H7 (cell line): ENCODE measurements at regions not wholly inside any gene's neighbourhood (a gene's known extent, or its start where the extent isn't known, plus 50 kb on each side); places are given as distances from the start of the nearest gene placed in this dataset.
"Not testable (repeated sequence)": the region's sequence is repeated elsewhere in the genome, so short reads cannot be mapped to it uniquely, and the experiment has no call there.

Experiments used
- DNase-seq: peaks from one replicate; pipeline ENCODE4 v3.0.0; 2012
- H3K27me3 ChIP-seq: 2 replicates; pipeline ENCODE4 v1.6.0; 2011; ENCODE audit warnings: mild to moderate bottlenecking, low read length; ENCODE audit not compliant: control insufficient read depth, insufficient read depth
- H3K36me3 ChIP-seq: replicated peaks from 2 replicates; pipeline ENCODE4 v1.5.1; 2011; ENCODE audit warnings: low read length; ENCODE audit not compliant: control insufficient read depth, insufficient read depth
- H3K4me3 ChIP-seq: 2 replicates; pipeline ENCODE4 v1.5.1; 2011; ENCODE audit warnings: low read depth, mild to moderate bottlenecking, control low read depth, low read length, moderate library complexity; ENCODE audit not compliant: insufficient read depth

DNA sequence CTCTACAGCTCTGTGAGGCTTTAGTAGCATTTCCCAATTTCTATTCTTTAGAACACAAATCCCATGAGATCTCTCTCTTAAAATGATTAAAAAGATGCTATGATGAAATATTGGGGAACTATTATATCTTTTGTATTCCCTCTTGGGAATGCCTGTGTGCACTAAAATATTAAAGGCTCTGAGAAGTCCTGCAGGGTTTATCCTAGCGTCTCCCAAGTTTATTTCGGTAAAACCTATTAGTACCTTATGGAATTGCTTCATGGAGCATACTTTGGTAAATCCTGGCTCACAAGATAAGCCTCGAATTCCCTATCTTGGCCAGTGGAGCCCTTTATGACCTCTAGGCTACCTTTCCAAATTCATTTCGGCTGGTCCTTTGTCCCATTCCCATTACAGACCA lies 306.8 kb downstream of the VRK1 start:
- no peak overlapping the region for H3K4me3 ChIP-seq
- no peaks in the 10 kb centered on the region for H3K27me3 ChIP-seq
- DNase-seq, result no peak
- no peaks in the 10 kb centered on the region for H3K36me3 ChIP-seq

DNA sequence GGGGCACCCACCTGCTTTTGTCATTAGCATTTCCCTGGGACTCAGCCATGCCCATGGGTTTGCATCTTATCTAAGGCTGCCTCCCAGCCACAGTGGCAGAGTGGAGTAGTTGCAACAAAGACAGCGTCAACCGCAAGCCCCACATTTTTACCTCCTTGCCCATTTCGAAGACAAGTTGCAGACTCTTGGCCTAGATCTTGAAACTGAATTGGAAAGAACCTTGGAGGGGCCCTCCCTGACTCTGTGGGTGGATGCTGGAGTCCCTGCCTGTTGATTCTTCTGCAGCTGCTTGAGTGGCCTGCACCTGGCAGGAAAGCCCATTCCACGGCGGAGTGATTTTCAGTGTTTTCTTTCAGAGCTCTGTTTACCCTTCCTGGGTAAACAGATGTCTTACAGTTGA lies 309.0 kb downstream of the VRK1 start:
- no peak for DNase-seq

DNA sequence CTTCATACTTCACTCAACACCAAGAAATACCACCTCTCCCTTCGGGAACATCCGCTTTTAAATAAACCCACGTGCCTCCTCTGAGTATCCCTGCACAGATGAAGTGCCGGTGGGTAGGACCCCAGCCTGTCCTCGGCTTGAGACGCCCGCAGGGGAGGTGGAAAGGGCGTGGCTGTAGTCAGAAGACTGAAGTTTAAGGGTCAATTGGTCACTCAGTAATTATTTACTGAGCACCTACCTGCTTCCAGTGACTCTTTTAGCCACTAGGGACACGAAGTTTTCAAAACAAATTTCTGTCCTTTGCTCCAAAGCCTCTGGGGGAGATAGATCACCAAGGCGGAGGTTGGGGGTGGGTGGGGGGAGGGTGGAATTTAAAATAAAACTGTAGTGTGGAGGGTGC lies 309.4 kb downstream of the VRK1 start:
- peak; percentile 12 for DNase-seq
- no peaks in the 10 kb centered on the region for H3K27me3 ChIP-seq
- H3K36me3 ChIP-seq, result no peaks in the 10 kb centered on the region
- no peak overlapping the region for H3K4me3 ChIP-seq

More for the DNA sequence above, 309.0 kb downstream of the VRK1 start:
- Histone ChIP-seq H3K36me3 (no peaks in the 10 kb centered on the region), H3K27me3 (no peaks in the 10 kb centered on the region), H3K4me3 (no peak overlapping the region)

DNA sequence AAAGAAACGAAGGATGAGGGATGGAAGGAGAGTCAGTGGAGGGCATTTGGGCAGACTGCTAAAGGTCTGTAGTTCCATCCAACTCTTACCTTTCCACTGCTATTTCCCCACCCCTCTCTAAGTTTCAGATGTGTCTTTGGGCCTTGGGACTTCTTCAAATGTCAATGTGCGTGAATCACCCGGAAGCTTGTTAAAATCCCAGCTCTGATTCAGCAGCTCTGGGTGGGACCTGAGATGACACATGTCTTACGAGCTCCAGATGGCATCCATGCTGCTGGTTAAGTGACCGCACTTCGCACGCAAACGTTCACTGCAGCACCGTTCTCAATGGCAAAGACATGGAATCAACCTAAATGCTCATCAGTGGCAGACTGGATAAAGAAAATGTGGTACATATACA lies 309.9 kb downstream of the VRK1 start:
- Histone ChIP-seq H3K27me3 (no peaks in the 10 kb centered on the region), H3K36me3 (no peaks in the 10 kb centered on the region), H3K4me3 (no peak overlapping the region)
- no peak for DNase-seq

DNA sequence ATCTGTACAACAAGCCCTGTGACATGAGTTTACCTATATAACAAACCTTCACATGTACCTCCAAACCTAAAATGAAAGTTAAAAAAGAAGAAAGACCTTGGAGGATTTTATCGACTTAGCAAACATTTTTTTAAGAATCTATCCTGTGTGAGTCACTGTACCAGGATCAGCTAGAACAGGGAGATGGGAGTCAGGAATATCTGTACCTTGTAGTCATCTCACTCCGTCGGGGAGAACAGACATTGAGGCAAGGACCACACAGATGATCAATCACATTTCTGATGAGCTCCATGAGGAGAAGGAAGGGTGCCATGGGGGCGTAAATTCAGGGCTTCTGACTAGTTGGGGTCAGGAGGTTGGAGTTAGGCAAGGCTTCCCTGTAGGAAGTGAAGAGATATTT lies 310.6 kb downstream of the VRK1 start:
- no peaks in the 10 kb centered on the region for H3K36me3 ChIP-seq
- no peaks in the 10 kb centered on the region for H3K27me3 ChIP-seq
- no peak overlapping the region for H3K4me3 ChIP-seq
- no peak for DNase-seq

DNA sequence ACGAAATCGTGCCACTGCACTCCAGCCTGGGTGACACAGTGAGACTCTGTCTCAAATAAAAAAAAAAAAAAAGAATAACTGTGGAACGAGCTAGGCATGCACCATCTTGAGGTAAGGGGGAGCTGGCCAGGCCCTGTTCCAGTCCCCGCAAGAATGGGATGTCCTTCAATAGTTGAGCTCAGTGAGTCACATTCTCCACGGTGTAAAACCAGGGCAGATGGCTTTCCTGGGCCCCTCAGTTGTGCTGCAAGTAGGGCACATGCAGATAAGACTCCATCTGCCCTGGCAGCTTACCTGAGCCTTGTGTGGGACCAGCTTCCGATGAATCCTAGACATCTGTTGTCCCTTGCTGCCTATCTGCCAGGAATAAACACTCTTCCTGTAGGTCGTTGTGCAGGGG lies 312.1 kb downstream of the VRK1 start:
- H3K36me3 ChIP-seq, result no peaks in the 10 kb centered on the region
- DNase-seq, result no peak
- H3K4me3 ChIP-seq, result no peak overlapping the region
- H3K27me3 ChIP-seq, result no peaks in the 10 kb centered on the region

DNA sequence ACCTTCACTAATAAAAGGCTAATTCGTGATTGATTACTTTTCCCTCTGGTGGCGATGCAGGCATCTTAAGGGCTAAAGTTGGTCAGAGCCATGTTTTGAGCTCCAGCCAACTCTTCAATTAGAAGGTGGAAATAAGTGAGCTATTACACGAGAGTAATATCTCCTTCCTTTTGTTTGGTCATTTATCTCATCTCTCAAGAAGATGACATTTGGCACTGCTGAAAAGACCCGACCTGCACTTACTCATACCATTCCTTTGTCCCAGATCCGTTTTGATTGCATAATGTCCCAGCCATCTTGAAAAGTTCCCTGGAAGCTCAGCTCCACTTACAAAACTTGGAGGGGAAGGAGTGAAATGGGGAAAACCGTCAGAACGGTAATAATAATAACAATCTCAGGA lies 316.2 kb downstream of the VRK1 start:
- DNase-seq, result no peak
- H3K27me3 ChIP-seq, result no peaks in the 10 kb centered on the region
- no peaks in the 10 kb centered on the region for H3K36me3 ChIP-seq
- H3K4me3 ChIP-seq, result no peak overlapping the region

DNA sequence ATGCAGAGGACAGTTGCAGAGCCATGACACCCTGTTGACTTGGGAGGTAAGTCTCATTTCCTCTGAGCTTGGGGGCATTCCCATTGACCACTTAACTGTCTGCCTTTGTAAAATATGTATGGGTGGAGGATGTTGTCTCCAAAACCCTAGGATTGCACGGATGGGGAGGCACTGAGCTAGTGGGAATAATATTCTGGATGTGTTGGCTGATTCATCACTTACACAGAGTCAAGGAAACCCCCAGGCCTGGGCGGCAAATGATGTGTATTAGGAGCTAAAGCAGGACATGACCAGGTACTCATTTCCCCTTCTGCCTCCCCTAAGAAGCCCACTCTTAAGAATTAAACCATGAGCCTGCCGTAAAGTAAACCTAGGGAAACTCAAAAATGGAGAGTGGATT lies 319.4 kb downstream of the VRK1 start:
- no peak overlapping the region for H3K4me3 ChIP-seq
- DNase-seq, result no peak
- no peaks in the 10 kb centered on the region for H3K27me3 ChIP-seq
- H3K36me3 ChIP-seq, result no peaks in the 10 kb centered on the region

DNA sequence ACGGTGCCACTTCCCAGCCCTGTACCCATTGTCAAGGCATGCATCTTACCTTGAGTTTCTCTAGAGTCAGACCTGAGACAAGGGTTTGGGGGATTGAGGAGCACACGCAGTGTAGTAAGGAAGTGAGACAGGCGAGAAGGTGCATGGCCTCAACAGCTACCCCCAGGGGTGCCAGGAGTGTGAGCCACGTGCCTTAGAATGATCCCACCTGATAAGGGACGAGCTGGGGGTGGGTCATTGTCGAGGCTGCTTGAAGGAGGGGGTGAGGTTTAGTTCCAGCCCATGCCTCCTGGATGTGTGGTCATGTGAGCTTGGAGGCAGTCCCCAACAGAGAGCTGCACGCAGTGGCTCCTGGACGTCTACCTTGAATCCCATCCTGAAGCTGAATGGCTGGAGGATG lies 320.5 kb downstream of the VRK1 start:
- DNase-seq, result no peak
- Histone ChIP-seq H3K36me3 (no peaks in the 10 kb centered on the region), H3K27me3 (no peaks in the 10 kb centered on the region), H3K4me3 (no peak overlapping the region)

DNA sequence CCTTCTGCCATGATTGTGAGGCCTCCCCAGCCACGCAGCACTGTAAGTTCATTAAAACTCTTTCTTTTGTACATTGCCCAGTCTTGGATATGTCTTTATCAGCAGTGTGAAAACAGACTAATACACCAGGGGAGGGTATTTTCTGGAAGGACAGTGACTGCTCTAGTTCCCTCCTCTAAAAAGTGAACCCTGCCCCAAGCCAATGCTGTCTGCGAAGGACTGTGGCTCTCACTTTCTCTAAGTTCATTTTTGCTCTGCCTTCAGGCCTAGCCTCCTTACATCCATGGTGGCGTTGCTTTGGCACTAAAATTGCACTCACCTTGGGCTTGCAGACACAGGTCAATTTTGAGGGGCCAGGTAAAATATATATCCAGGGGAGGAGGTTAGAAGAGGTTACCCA lies 323.0 kb downstream of the VRK1 start:
- no peak for DNase-seq
- Histone ChIP-seq H3K27me3 (no peaks in the 10 kb centered on the region), H3K4me3 (no peak overlapping the region), H3K36me3 (no peaks in the 10 kb centered on the region)

DNA sequence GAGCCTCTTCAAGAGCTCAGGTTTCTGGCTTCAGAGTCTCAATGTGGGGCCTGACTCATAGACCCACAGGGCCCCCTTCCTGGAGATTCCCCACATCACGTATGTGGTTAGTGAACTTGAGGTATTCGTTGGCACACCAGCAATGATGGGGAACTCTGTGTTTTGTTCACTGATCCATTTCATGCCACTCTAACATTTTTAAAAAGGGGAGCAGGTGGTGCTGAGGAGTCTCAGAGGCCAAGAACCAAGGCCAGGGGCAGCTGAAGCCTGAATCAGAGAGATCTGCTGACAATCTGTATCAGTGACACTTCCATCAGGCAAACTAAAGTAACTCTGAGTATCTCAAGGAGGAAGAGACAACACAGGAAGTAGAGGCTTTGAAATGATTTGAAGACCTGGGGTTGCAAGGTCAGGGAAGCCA lies 323.4 kb downstream of the VRK1 start:
- Histone ChIP-seq H3K36me3 (no peaks in the 10 kb centered on the region), H3K27me3 (no peaks in the 10 kb centered on the region), H3K4me3 (no peak overlapping the region)
- DNase-seq, result no peak

DNA sequence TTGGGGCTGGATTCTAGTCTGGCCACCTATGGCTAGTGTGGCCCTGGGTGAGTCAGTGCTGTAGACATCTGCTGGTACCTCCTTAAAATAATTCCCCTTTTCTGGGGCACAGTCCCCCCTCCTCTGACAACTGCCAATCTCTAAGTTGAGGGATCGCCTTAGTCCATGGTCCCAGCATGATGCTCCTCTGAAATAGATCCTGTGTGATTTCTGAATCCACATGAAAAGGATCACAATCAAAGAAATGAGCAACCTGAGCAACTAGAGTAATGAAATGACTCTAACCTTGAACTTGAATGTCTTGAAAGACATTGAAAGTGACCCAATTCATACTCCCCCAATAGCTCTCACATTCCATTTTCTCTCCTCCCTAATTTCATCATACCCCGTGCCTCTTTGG lies 332.5 kb downstream of the VRK1 start:
- Histone ChIP-seq H3K4me3 (no peak overlapping the region), H3K36me3 (no peaks in the 10 kb centered on the region)
- DNase-seq, result no peak

DNA sequence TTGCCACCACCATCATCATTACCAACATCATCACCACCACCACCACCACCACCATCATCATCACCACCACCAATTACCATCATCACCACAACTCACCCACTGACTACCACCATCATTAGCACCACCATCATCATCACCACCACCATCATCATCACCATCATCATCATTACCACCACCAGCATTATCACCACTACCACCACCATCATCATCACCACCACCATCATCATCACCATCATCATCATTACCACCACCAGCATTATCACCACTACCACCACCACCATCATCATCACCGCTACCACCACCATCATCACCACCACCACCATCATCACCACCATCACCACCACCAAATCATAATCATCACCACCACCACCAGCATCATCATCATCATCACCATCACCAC lies 338.7 kb downstream of the VRK1 start:
- H3K36me3 ChIP-seq, DNase-seq, H3K4me3 ChIP-seq, H3K27me3 ChIP-seq: not testable (repeated sequence)

More for the DNA sequence above, 332.5 kb downstream of the VRK1 start:
- no peaks in the 10 kb centered on the region for H3K27me3 ChIP-seq

DNA sequence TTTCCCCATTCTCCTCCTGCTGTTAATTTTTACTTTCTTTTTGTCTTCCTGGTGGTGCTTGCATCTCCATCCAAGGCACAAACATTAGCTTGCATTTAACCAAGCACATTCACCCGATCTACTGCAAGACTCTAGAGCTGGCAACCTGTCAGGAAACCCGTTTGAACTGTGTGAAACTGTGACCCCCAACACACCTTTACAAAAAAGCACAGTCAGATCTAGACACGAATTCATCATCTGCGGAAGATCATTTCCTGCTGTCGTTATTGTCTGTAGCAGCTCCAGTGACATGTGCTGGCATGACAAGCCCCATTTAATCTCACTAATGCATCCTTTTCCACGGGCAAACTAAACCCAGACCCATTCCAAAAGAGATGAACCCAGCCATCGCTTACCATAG lies 340.5 kb downstream of the VRK1 start:
- DNase-seq, result no peak
- Histone ChIP-seq H3K4me3 (no peak overlapping the region), H3K36me3 (no peaks in the 10 kb centered on the region), H3K27me3 (no peaks in the 10 kb centered on the region)

DNA sequence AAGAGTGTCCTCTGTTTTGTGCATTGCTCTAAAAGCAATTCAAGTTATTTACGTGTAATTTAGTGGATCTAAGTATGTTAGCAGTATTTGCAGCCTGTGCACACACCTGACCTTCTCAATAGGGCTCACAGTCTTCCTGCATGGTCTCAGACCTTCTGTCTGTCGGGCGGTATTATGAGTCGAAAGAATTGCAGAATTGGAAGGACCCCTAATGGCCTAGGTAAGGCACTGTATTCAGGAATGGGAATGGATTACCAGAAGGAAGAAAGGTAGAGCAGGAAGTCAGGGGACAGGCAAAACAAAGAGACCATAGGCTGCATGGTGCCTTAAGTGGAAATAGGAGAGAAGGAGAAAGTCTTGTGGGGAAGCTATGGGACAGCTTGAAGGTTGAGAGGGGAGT lies 341.6 kb downstream of the VRK1 start:
- Histone ChIP-seq H3K36me3 (no peaks in the 10 kb centered on the region), H3K27me3 (no peaks in the 10 kb centered on the region), H3K4me3 (no peak overlapping the region)
- DNase-seq, result peak; percentile 62

DNA sequence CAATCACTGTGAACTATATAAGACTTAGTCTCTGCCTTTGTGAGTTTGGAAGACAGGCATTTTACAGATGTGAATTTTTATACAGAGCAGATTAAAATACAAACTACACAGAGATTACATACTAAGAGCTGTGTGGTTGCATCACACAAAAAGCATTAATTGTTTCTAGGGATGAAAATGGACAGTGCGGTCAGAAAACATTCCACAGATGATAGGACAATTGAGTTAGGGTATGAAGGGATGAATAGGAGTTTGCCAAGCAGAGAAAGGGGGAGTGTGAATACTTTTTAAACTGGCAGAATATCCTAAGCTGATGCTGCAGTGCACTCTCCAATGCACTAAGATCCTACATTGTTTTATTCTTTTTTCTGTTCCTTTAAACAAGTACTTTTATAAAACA lies 345.8 kb downstream of the VRK1 start:
- Histone ChIP-seq H3K27me3 (no peaks in the 10 kb centered on the region), H3K4me3 (no peak overlapping the region), H3K36me3 (no peaks in the 10 kb centered on the region)
- no peak for DNase-seq
